PFSK-1 (cell line): ENCODE measurements at regions not wholly inside any gene's neighbourhood (a gene's known extent, or its start where the extent isn't known, plus 50 kb on each side); places are given as distances from the start of the nearest gene placed in this dataset.

Source experiments
- FOXP2 ChIP-seq: optimal IDR thresholded peaks from 2 replicates; pipeline ENCODE3; 2011; ENCODE audit warnings: borderline replicate concordance, control low read depth, inconsistent platforms; ENCODE audit not compliant: insufficient read depth; ENCODE audit errors: extremely low read length, extremely low read depth
- POLR2AphosphoS5 ChIP-seq: IDR thresholded peaks from 2 replicates; pipeline ENCODE4 v1.6.1; 2012; ENCODE audit warnings: low read depth, mild to moderate bottlenecking, control low read depth, low read length, moderate library complexity
- SIN3A ChIP-seq: IDR thresholded peaks from 2 replicates; pipeline ENCODE4 v1.6.1; 2012; ENCODE audit warnings: mild to moderate bottlenecking, low read length, moderate library complexity, borderline replicate concordance; ENCODE audit not compliant: insufficient read depth
- TAF1 ChIP-seq: IDR thresholded peaks from 2 replicates; pipeline ENCODE4 v1.6.1; 2012; ENCODE audit warnings: low read length, control low read depth, borderline replicate concordance; ENCODE audit not compliant: insufficient read depth
- TF ChIP-seq, protein P1 (sequence below), 2 experiments: IDR thresholded peaks; 2 replicates each; pipeline versions ENCODE4 v1.6.1 to v1.8.0; 2011 to 2012; ENCODE audit warnings: low read depth in 2 of 2, low read length in 2 of 2, control low read depth in 1 of 2, inconsistent platforms in 1 of 2, mild to moderate bottlenecking in 1 of 2, moderate library complexity in 1 of 2; ENCODE audit not compliant: insufficient read depth in 1 of 2

DNA sequence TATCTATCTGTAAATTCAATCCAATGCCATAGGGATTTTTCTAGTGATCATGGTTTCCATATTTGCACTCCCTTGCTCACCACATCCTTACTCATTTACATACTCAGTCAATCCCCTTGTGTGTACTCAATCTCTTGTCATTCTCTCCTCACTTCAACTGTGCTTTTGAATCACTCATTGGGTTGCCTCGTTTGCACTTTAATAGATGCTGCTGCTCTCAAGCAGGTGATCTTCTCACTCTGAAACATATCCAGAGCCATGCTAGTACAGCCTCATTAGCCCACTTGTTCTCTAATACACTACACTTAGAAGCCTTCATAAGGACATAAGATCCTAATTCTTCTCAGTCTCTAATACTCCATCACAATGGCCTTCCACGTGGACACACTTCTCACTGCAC, 507.9 kb downstream of the TECRL start:
- TF ChIP-seq POLR2AphosphoS5 (no peak), SIN3A (no peak), TAF1 (no peak), FOXP2 (no peak)
- TF ChIP-seq, protein P1, sequence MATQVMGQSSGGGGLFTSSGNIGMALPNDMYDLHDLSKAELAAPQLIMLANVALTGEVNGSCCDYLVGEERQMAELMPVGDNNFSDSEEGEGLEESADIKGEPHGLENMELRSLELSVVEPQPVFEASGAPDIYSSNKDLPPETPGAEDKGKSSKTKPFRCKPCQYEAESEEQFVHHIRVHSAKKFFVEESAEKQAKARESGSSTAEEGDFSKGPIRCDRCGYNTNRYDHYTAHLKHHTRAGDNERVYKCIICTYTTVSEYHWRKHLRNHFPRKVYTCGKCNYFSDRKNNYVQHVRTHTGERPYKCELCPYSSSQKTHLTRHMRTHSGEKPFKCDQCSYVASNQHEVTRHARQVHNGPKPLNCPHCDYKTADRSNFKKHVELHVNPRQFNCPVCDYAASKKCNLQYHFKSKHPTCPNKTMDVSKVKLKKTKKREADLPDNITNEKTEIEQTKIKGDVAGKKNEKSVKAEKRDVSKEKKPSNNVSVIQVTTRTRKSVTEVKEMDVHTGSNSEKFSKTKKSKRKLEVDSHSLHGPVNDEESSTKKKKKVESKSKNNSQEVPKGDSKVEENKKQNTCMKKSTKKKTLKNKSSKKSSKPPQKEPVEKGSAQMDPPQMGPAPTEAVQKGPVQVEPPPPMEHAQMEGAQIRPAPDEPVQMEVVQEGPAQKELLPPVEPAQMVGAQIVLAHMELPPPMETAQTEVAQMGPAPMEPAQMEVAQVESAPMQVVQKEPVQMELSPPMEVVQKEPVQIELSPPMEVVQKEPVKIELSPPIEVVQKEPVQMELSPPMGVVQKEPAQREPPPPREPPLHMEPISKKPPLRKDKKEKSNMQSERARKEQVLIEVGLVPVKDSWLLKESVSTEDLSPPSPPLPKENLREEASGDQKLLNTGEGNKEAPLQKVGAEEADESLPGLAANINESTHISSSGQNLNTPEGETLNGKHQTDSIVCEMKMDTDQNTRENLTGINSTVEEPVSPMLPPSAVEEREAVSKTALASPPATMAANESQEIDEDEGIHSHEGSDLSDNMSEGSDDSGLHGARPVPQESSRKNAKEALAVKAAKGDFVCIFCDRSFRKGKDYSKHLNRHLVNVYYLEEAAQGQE (IDR thresholded peaks at IDR 0.05; ENCODE audit: insufficient read depth in 1 of 2, low read depth in 2 of 2, low read length in 2 of 2): no peak
